Cardiac fibroblast (primary cell): ENCODE measurements at regions not wholly inside any gene's neighbourhood (a gene's known extent, or its start where the extent isn't known, plus 50 kb on each side); places are given as distances from the start of the nearest gene placed in this dataset.

Experiments used
- DNase-seq, 2 donors: peaks; one replicate each; pipeline versions ENCODE4 v3.0.0 to v3.0.0-alpha.2; 2010; ENCODE audit warnings: low read depth in 2 of 2
- H3K4me3 ChIP-seq, 2 donors: replicated peaks in 1 of 2; 1 replicate in 1 of 2; 2 replicates in 1 of 2; pipeline ENCODE4 v1.5.1; 2011; ENCODE audit warnings: low read depth in 2 of 2, low read length in 2 of 2, mild to moderate bottlenecking in 2 of 2, moderate library complexity in 1 of 2
- CTCF ChIP-seq: IDR thresholded peaks from one replicate; pipeline ENCODE4 v1.5.1; 2011; ENCODE audit warnings: low read depth, mild to moderate bottlenecking, low read length, inconsistent platforms

- no peak for TF ChIP-seq CTCF
- DNase-seq, result no peak
- no peak overlapping the region for H3K4me3 ChIP-seq
Observed at GRCh38 chr3:80374423-80374822, 606.6 kb upstream of the ROBO1 start.

GRCh38 chr3:80368616-80369015 is 600.8 kb upstream of the ROBO1 start:
- TF ChIP-seq CTCF, result no peak
- no peak for DNase-seq
- no peak overlapping the region for H3K4me3 ChIP-seq

GRCh38 chr3:80366808-80367548 is 599.2 kb upstream of the ROBO1 start:
- no peak overlapping the region for H3K4me3 ChIP-seq
- DNase-seq, result peak in 1 of 2 donors; percentile 1
- TF ChIP-seq CTCF, result no peak

GRCh38 chr3:80357761-80358160 is 590.0 kb upstream of the ROBO1 start:
- no peak for TF ChIP-seq CTCF
- DNase-seq, result no peak

GRCh38 chr3:80355144-80355543 is 587.3 kb upstream of the ROBO1 start:
- peak in 1 of 2 donors; percentile 22 for DNase-seq
- no peak overlapping the region for H3K4me3 ChIP-seq
- TF ChIP-seq CTCF, result no peak

More at GRCh38 chr3:80357761-80358160, 590.0 kb upstream of the ROBO1 start:
- no peak overlapping the region for H3K4me3 ChIP-seq

GRCh38 chr3:80351201-80351600 is 583.4 kb upstream of the ROBO1 start:
- no peak overlapping the region for H3K4me3 ChIP-seq
- TF ChIP-seq CTCF, result no peak

GRCh38 chr3:80350771-80351170 is 583.0 kb upstream of the ROBO1 start:
- no peak overlapping the region for H3K4me3 ChIP-seq
- DNase-seq, result peak; percentile 34 to 64

More at GRCh38 chr3:80351201-80351600, 583.4 kb upstream of the ROBO1 start:
- DNase-seq, result no peak

More at GRCh38 chr3:80350771-80351170, 583.0 kb upstream of the ROBO1 start:
- no peak for TF ChIP-seq CTCF
